ENCODE measurements at regions not wholly inside any gene's neighbourhood (a gene's known extent, or its start where the extent isn't known, plus 50 kb on each side); places are given as distances from the start of the nearest gene placed in this dataset.

GRCh38 chr10:112005044-112005443 lies 178.5 kb downstream of the GPAM start:
- Histone ChIP-seq H2AK9ac (replicated peaks; ENCODE audit: low read depth, low read length, poor library complexity) (no peak overlapping the region), H3K79me1 (ENCODE audit: low read depth in 1 of 2, low read length in 2 of 2) (no peaks in the 10 kb centered on the region), H3K27ac (ENCODE audit: insufficient read depth, low read length) (no peak overlapping the region), H4K20me1 (ENCODE audit: insufficient read depth, low read length) (no peaks in the 10 kb centered on the region), H3K27me3 (ENCODE audit: control insufficient read depth, insufficient read depth, low read length) (no peaks in the 10 kb centered on the region), H4K91ac (ENCODE audit: insufficient read depth, low read depth, low read length) (no peak overlapping the region), H4K5ac (ENCODE audit: low read depth, low read length) (no peak overlapping the region), H3K9ac (ENCODE audit: low read depth, low read length) (no peak overlapping the region), H3K14ac (replicated peaks; ENCODE audit: low read depth, low read length) (no peak overlapping the region), H3K18ac (ENCODE audit: low read depth, low read length) (no peak overlapping the region), H3K4me2 (ENCODE audit: low read depth, low read length) (no peak overlapping the region), H2AK5ac (ENCODE audit: low read depth, low read length) (no peak overlapping the region), H3K4ac (ENCODE audit: low read depth, low read length) (no peak overlapping the region), H3K9me1 (ENCODE audit: insufficient read depth, low read length) (no peaks in the 10 kb centered on the region), H3K9me3 (ENCODE audit: control insufficient read depth, insufficient read depth, low read length) (peaks cover 21% of the 10 kb centered on the region), H2BK20ac (ENCODE audit: low read depth, low read length) (no peak overlapping the region), H2AFZ (replicated peaks; ENCODE audit: low read length, poor library complexity) (no peak overlapping the region), H3K36me3 (ENCODE audit: control insufficient read depth, insufficient read depth, low read length) (no peaks in the 10 kb centered on the region), H2BK15ac (ENCODE audit: low read depth, low read length) (no peak overlapping the region), H3K23ac (ENCODE audit: low read depth, low read length) (no peak overlapping the region), H3K4me3 (ENCODE audit: insufficient read depth, low read depth, low read length) (no peak overlapping the region), H3K4me1 (ENCODE audit: control insufficient read depth, insufficient read depth, low read length) (no peaks in the 10 kb centered on the region), H3K56ac (ENCODE audit: extremely low read depth, insufficient read depth, low read length) (no peak overlapping the region), H2BK120ac (ENCODE audit: low read depth, low read length) (no peak overlapping the region), H2BK5ac (ENCODE audit: low read depth, low read length, poor library complexity, severe bottlenecking) (no peak overlapping the region), H4K8ac (ENCODE audit: low read depth in 2 of 2, low read length in 2 of 2) (no peak overlapping the region)
- intact Hi-C loops (cut with micrococcal nuclease) (no loop called here), dilution Hi-C loops (cut with HindIII; ENCODE audit: low sequenced_read_pairs, unreplicated experiment) (no loop called here), in situ Hi-C loops (cut with MboI; ENCODE audit: low sequenced_read_pairs) (no loop called here)
- POLR2A ChIA-PET (ENCODE audit: unreplicated experiment): no interaction called here
- ATAC-seq (ENCODE audit: low read depth) (no peak), DNase-seq (no peak)
- CTCF ChIA-PET: no interaction called here
- TF ChIP-seq CTCF (conservative IDR thresholded peaks at IDR 0.05; ENCODE audit: low read depth, low read length) (no peak), MAZ (IDR thresholded peaks at IDR 0.05; ENCODE audit: borderline replicate concordance, low read depth, low read length) (no peak), RFX5 (IDR thresholded peaks at IDR 0.05; ENCODE audit: low read depth, low read length) (no peak), RCOR1 (IDR thresholded peaks at IDR 0.05; ENCODE audit: insufficient replicate concordance, low read length) (no peak), MXI1 (IDR thresholded peaks at IDR 0.05; ENCODE audit: borderline replicate concordance, low read depth, low read length) (no peak), BHLHE40 (IDR thresholded peaks at IDR 0.05; ENCODE audit: low read depth, low read length) (no peak), RAD21 (IDR thresholded peaks at IDR 0.05; ENCODE audit: low read length) (no peak), CHD1 (IDR thresholded peaks at IDR 0.05; ENCODE audit: low read depth, low read length) (no peak), SMC3 (IDR thresholded peaks at IDR 0.05; ENCODE audit: low read depth, low read length) (no peak), POLR2A (IDR thresholded peaks at IDR 0.05; ENCODE audit: low read depth, low read length) (no peak), CEBPB (IDR thresholded peaks at IDR 0.05; ENCODE audit: low read depth, low read length) (no peak), NFE2L2 (IDR thresholded peaks at IDR 0.05; ENCODE audit: low read depth, low read length) (no peak), MAFK (IDR thresholded peaks at IDR 0.05; ENCODE audit: low read depth, low read length) (no peak)
- TF ChIP-seq, protein P1, sequence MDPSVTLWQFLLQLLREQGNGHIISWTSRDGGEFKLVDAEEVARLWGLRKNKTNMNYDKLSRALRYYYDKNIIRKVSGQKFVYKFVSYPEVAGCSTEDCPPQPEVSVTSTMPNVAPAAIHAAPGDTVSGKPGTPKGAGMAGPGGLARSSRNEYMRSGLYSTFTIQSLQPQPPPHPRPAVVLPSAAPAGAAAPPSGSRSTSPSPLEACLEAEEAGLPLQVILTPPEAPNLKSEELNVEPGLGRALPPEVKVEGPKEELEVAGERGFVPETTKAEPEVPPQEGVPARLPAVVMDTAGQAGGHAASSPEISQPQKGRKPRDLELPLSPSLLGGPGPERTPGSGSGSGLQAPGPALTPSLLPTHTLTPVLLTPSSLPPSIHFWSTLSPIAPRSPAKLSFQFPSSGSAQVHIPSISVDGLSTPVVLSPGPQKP (IDR thresholded peaks at IDR 0.05; ENCODE audit: borderline replicate concordance, low read depth, low read length): no peak
- no TSS peak for BruUV-seq (replicated peaks)
- 0% methylated on average over 1 of the region's 3 CpGs; no CpG with 5 or more reads in 1 of the 2 experiments for WGBS, 2 experiments (ENCODE audit: extremely low coverage in 2 of 2, insufficient read length in 1 of 2)
